H1 (cell line): ENCODE measurements at regions not wholly inside any gene's neighbourhood (a gene's known extent, or its start where the extent isn't known, plus 50 kb on each side); places are given as distances from the start of the nearest gene placed in this dataset.

ENCODE experiments used
- CTCF ChIA-PET: fragments of 300-600 bp; sonication (Branson Sonifier 250); formaldehyde crosslinking; loops from one replicate; lab custom pipeline; 2021; ENCODE audit not compliant: partially characterized antibody; lab: Charles Lee
- POLR2A ChIA-PET: fragments of 300-600 bp; sonication (Branson Sonifier 250); formaldehyde crosslinking; loops from one replicate; lab custom pipeline; 2021; ENCODE audit warnings: inconsistent platforms; ENCODE audit not compliant: partially characterized antibody; lab: Charles Lee
- DNase-seq, 2 experiments: peaks; one replicate each; pipeline versions ENCODE4 v3.0.0 to v3.0.0-alpha.2; 2010 to 2022; ENCODE audit warnings: low spot score in 2 of 2, low read depth in 1 of 2, mixed read lengths in 1 of 2
- FAIRE-seq: peaks from 2 replicates; lab custom pipeline; 2011; peaks lifted over from hg19 to GRCh38; lab: Jason Lieb, UNC
- H2AFZ ChIP-seq: 2 replicates; pipeline ENCODE4 v1.8.1; 2012; ENCODE audit warnings: low read length, inconsistent platforms
- H2AK5ac ChIP-seq: 2 replicates; pipeline ENCODE4 v1.6.1; 2013; ENCODE audit warnings: low read depth, low read length
- H2BK120ac ChIP-seq: replicated peaks from 2 replicates; pipeline ENCODE3; 2013; ENCODE audit warnings: low read depth, low read length, inconsistent platforms
- H2BK12ac ChIP-seq: 2 replicates; pipeline ENCODE4 v1.6.1; 2013; ENCODE audit warnings: low read depth, low read length
- H2BK15ac ChIP-seq: 2 replicates; pipeline ENCODE4 v1.6.1; 2013; ENCODE audit warnings: low read length
- H2BK20ac ChIP-seq: 2 replicates; pipeline ENCODE4 v1.6.1; 2013; ENCODE audit warnings: low read length
- H2BK5ac ChIP-seq: 2 replicates; pipeline ENCODE4 v1.6.1; 2013; ENCODE audit warnings: low read depth, low read length
- H3K14ac ChIP-seq: 2 replicates; pipeline ENCODE4 v1.6.1; 2013; ENCODE audit warnings: inconsistent platforms; ENCODE audit not compliant: insufficient read length
- H3K18ac ChIP-seq: 2 replicates; pipeline ENCODE4 v1.6.1; 2013; ENCODE audit warnings: low read length; ENCODE audit errors: extremely low read depth
- H3K23ac ChIP-seq: 2 replicates; pipeline ENCODE4 v1.6.1; 2013; ENCODE audit warnings: inconsistent platforms; ENCODE audit not compliant: insufficient read length
- H3K23me2 ChIP-seq: 2 replicates; pipeline ENCODE4 v1.6.1; 2013; ENCODE audit warnings: low read depth, low read length
- H3K27ac ChIP-seq: 2 replicates; pipeline ENCODE4 v1.6.1; 2011; ENCODE audit warnings: low read depth, low read length, inconsistent platforms
- H3K27me3 ChIP-seq, 4 experiments: replicated peaks in 1 of 4; 1 replicate in 1 of 4; 2 replicates in 3 of 4; pipeline versions ENCODE4 v1.6.1 to v1.8.1; 2011 to 2013; ENCODE audit warnings: low read length in 3 of 4, mild to moderate bottlenecking in 3 of 4, inconsistent platforms in 2 of 4, mixed read lengths in 2 of 4, moderate library complexity in 1 of 4; ENCODE audit not compliant: control insufficient read depth in 3 of 4, insufficient read depth in 3 of 4; ENCODE audit errors: extremely low read depth in 1 of 4
- H3K36me3 ChIP-seq, 4 experiments: 2 replicates each; pipeline versions ENCODE4 v1.6.1 to v1.8.1; 2011 to 2013; ENCODE audit warnings: mild to moderate bottlenecking in 4 of 4, low read length in 3 of 4, moderate library complexity in 2 of 4, control low read depth in 1 of 4, inconsistent platforms in 1 of 4; ENCODE audit not compliant: insufficient read depth in 4 of 4, control insufficient read depth in 2 of 4
- H3K4ac ChIP-seq: replicated peaks from 2 replicates; pipeline ENCODE3; 2013; ENCODE audit warnings: low read length, low read depth, mixed read lengths, inconsistent platforms; ENCODE audit not compliant: insufficient read length
- H3K4me1 ChIP-seq, 4 experiments: replicated peaks in 1 of 4; 1 replicate in 1 of 4; 2 replicates in 3 of 4; pipeline versions ENCODE4 v1.6.1 to v1.8.1; 2011 to 2013; ENCODE audit warnings: low read length in 3 of 4, inconsistent platforms in 2 of 4, mixed read lengths in 1 of 4; ENCODE audit not compliant: insufficient read depth in 4 of 4, control insufficient read depth in 3 of 4
- H3K4me2 ChIP-seq, 2 experiments: 2 replicates each; pipeline versions ENCODE4 v1.6.1 to v1.8.1; 2011 to 2013; ENCODE audit warnings: low read depth in 2 of 2, low read length in 2 of 2, control low read depth in 1 of 2, inconsistent platforms in 1 of 2, mild to moderate bottlenecking in 1 of 2; ENCODE audit not compliant: insufficient read depth in 1 of 2
- H3K4me3 ChIP-seq, 4 experiments: fragments of 200-600, 300-600 bp in 1 of 4; sonication (generic), shearing (Covaris generic), sonication (Bioruptor Twin) in 1 of 4; 2 replicates each; pipeline versions ENCODE4 v1.5.1 to v1.8.1; 2011 to 2016; ENCODE audit warnings: low read length in 4 of 4, low read depth in 3 of 4, control low read depth in 2 of 4, inconsistent platforms in 2 of 4, mild to moderate bottlenecking in 2 of 4, mixed read lengths in 1 of 4, moderate library complexity in 1 of 4; ENCODE audit not compliant: insufficient read depth in 2 of 4; ENCODE audit errors: extremely low read depth in 1 of 4
- H3K56ac ChIP-seq: replicated peaks from 2 replicates; pipeline ENCODE3; 2013; ENCODE audit warnings: low read depth, mild to moderate bottlenecking, mixed read lengths, low read length, inconsistent platforms; ENCODE audit not compliant: insufficient read length
- H3K79me1 ChIP-seq: 2 replicates; pipeline ENCODE4 v1.6.1; 2013; ENCODE audit warnings: low read depth, low read length, control low read depth
- H3K79me2 ChIP-seq, 2 experiments: 2 replicates each; pipeline versions ENCODE4 v1.6.1 to v1.8.1; 2012 to 2013; ENCODE audit warnings: low read length in 2 of 2, mild to moderate bottlenecking in 2 of 2, inconsistent platforms in 1 of 2; ENCODE audit not compliant: insufficient read depth in 2 of 2, control insufficient read depth in 1 of 2
- H3K9ac ChIP-seq, 4 experiments: replicated peaks in 1 of 4; 1 replicate in 1 of 4; 2 replicates in 3 of 4; pipeline versions ENCODE4 v1.6.1 to v1.8.1; 2011 to 2013; ENCODE audit warnings: low read depth in 3 of 4, low read length in 3 of 4, control low read depth in 2 of 4, mild to moderate bottlenecking in 2 of 4, moderate library complexity in 2 of 4, inconsistent platforms in 1 of 4; ENCODE audit errors: extremely low read depth in 1 of 4
- H3K9me3 ChIP-seq, 2 experiments: 2 replicates each; pipeline versions ENCODE4 v1.6.1 to v1.8.1; 2012 to 2013; ENCODE audit warnings: mild to moderate bottlenecking in 2 of 2, moderate library complexity in 2 of 2, control low read depth in 1 of 2, inconsistent platforms in 1 of 2, low read depth in 1 of 2, low read length in 1 of 2, mixed read lengths in 1 of 2; ENCODE audit not compliant: insufficient read depth in 2 of 2
- H4K20me1 ChIP-seq, 2 experiments: replicated peaks in 1 of 2; 2 replicates each; pipeline versions ENCODE3 to v1.8.1; 2011 to 2013; ENCODE audit warnings: inconsistent platforms in 2 of 2, low read length in 2 of 2, mild to moderate bottlenecking in 1 of 2; ENCODE audit not compliant: insufficient read depth in 2 of 2, control insufficient read depth in 1 of 2
- H4K5ac ChIP-seq: 2 replicates; pipeline ENCODE4 v1.6.1; 2013; ENCODE audit warnings: low read length, low read depth, mixed read lengths, inconsistent platforms; ENCODE audit not compliant: insufficient read length
- H4K8ac ChIP-seq: 2 replicates; pipeline ENCODE4 v1.8.0; 2013; ENCODE audit warnings: mild to moderate bottlenecking, moderate library complexity, low read length, inconsistent platforms; ENCODE audit not compliant: insufficient read depth; ENCODE audit errors: extremely low read depth
- H4K91ac ChIP-seq: replicated peaks from 2 replicates; pipeline ENCODE3; 2013; ENCODE audit warnings: low read length, mixed read lengths, inconsistent platforms; ENCODE audit not compliant: insufficient read length
- BACH1 ChIP-seq: IDR thresholded peaks from 2 replicates; pipeline ENCODE4 v1.6.1; 2012; ENCODE audit warnings: low read length, improper control_type of control experiment
- BCL11A ChIP-seq, 2 experiments: IDR thresholded peaks; one replicate each; pipeline ENCODE4 v1.6.1; 2011; ENCODE audit warnings: low read depth in 2 of 2, low read length in 2 of 2, mild to moderate bottlenecking in 2 of 2
- CBX5 ChIP-seq: fragments of 300-800, 300-1000 bp; sonication (generic); IDR thresholded peaks from 2 replicates; pipeline ENCODE4 v1.7.1; 2016; ENCODE audit warnings: antibody characterized with exemption, low read length, low read depth
- EZH2 ChIP-seq: fragments of 200-600 bp; sonication (generic); IDR thresholded peaks from 2 replicates; pipeline ENCODE4 v1.7.1; 2012; ENCODE audit warnings: low read depth, mild to moderate bottlenecking, moderate library complexity, low read length, inconsistent platforms; ENCODE audit not compliant: severe bottlenecking
- KDM1A ChIP-seq: fragments of 200-600, 300-600 bp; sonication (generic); IDR thresholded peaks from 2 replicates; pipeline ENCODE4 v1.7.1; 2016; ENCODE audit warnings: mild to moderate bottlenecking, low read length, borderline replicate concordance
- KDM5A ChIP-seq: fragments of 200-600 bp; IDR thresholded peaks from 2 replicates; pipeline ENCODE4 v1.7.1; 2012; ENCODE audit warnings: mild to moderate bottlenecking, low read length, inconsistent platforms, mixed read lengths
- POLR2AphosphoS5 ChIP-seq: IDR thresholded peaks from 2 replicates; pipeline ENCODE4 v1.6.1; 2011; ENCODE audit warnings: low read depth, low read length
- RAD21 ChIP-seq, 2 experiments: IDR thresholded peaks in 1 of 2; conservative IDR thresholded peaks in 1 of 2; 2 replicates each; pipeline ENCODE4 v1.6.1; 2011; ENCODE audit warnings: low read depth in 2 of 2, low read length in 2 of 2, improper control_type of control experiment in 1 of 2, inconsistent platforms in 1 of 2, mild to moderate bottlenecking in 1 of 2, moderate library complexity in 1 of 2
- SP4 ChIP-seq: IDR thresholded peaks from 2 replicates; pipeline ENCODE4 v1.6.1; 2012; ENCODE audit warnings: low read length, inconsistent platforms
- TAF1 ChIP-seq: IDR thresholded peaks from 2 replicates; pipeline ENCODE4 v1.6.1; 2011; ENCODE audit warnings: mild to moderate bottlenecking, low read depth, low read length
- USF2 ChIP-seq: IDR thresholded peaks from 2 replicates; pipeline ENCODE4 v1.6.1; 2011; ENCODE audit warnings: low read length, improper control_type of control experiment
- WGBS, 2 experiments: shearing (Covaris generic) in 1 of 2; methylation state at CpG; one replicate each; pipeline versions ENCODE4 v1.1.6 to v1.1.7; 2013 to 2015; ENCODE audit warnings: low lambda C conversion rate in 2 of 2, mixed read lengths in 2 of 2, inconsistent platforms in 1 of 2, low coverage in 1 of 2, missing lambda C conversion rate in 1 of 2; ENCODE audit not compliant: insufficient replicate concordance in 2 of 2, insufficient coverage in 1 of 2, insufficient read length in 1 of 2; ENCODE audit errors: extremely low coverage in 1 of 2, missing lambda C conversion rate in 1 of 2; 5-methylcytosine and 5-hydroxymethylcytosine counted together
- TF ChIP-seq, protein P1 (sequence below): IDR thresholded peaks from 2 replicates; pipeline ENCODE4 v1.6.1; 2011; ENCODE audit warnings: low read depth, mild to moderate bottlenecking, low read length; ENCODE audit not compliant: insufficient read depth

GRCh38 chr14:61891810-61892209 is 129.6 kb downstream of the SNAPC1 start:
- WGBS, 2 experiments, result 66 to 100% methylated on average over 2 to 4 of the region's 4 CpGs
- no peak overlapping the region for H2AFZ ChIP-seq
- no peak overlapping the region for H3K4ac ChIP-seq
- H2BK15ac ChIP-seq, result no peak overlapping the region
- FAIRE-seq, result no peak
- H4K20me1 ChIP-seq, result no peaks in the 10 kb centered on the region
- no peak overlapping the region for H3K27ac ChIP-seq
- H2BK20ac ChIP-seq, result 0 out of 2 replicates have a peak overlapping the region, but pooled peaks have one; percentile 7
- no peak overlapping the region for H2BK5ac ChIP-seq
- no peak overlapping the region for H3K18ac ChIP-seq
- no peaks in the 10 kb centered on the region for H3K79me1 ChIP-seq
- H4K91ac ChIP-seq, result no peak overlapping the region
- no peak overlapping the region for H2AK5ac ChIP-seq
- no peak for DNase-seq
- H3K14ac ChIP-seq, result no peak overlapping the region
- H3K9me3 ChIP-seq, result no peaks in the 10 kb centered on the region
- H3K4me3 ChIP-seq, result no peak overlapping the region
- H3K56ac ChIP-seq, result no peak overlapping the region
- no peak overlapping the region for H3K4me2 ChIP-seq
- H3K27me3 ChIP-seq, result no peaks in the 10 kb centered on the region
- peak overlapping the region; percentile 77; the same call in 1 of the 2 replicates for H2BK12ac ChIP-seq
- no peaks in the 10 kb centered on the region for H3K36me3 ChIP-seq
- no peak overlapping the region for H4K5ac ChIP-seq
- H2BK120ac ChIP-seq, result no peak overlapping the region
- no peak overlapping the region for H3K23ac ChIP-seq
- no peaks in the 10 kb centered on the region for H3K79me2 ChIP-seq
- no peak overlapping the region for H3K9ac ChIP-seq
- POLR2A ChIA-PET, result no interaction called here
- CTCF ChIA-PET, result interaction anchor here (0.6 to 1.1 kb wide), 3 partner anchors 39 to 305 kb away, joined by 3 read pairs; no protein-coding TSS in a partner anchor
- H3K23me2 ChIP-seq, result no peaks in the 10 kb centered on the region
- H4K8ac ChIP-seq, result no peak overlapping the region
- H3K4me1 ChIP-seq, result 0 out of 7 replicates have a peak, but pooled peaks cover 0 to 11% (median 0%) of the 10 kb centered on the region in 4 experiments
- no peak for TF ChIP-seq SP4
- TF ChIP-seq KDM5A, result no peak
- no peak for TF ChIP-seq BACH1
- no peak for TF ChIP-seq EZH2
- no peak for TF ChIP-seq BCL11A (IDR thresholded peaks at IDR 0.05; ENCODE audit: low read depth in 2 of 2, low read length in 2 of 2)
- no peak for TF ChIP-seq USF2
- no peak for TF ChIP-seq KDM1A
- no peak for TF ChIP-seq RAD21 (IDR thresholded peaks at IDR 0.05 in 1 of 2, conservative IDR thresholded peaks at IDR 0.05 in 1 of 2; ENCODE audit: low read depth in 2 of 2, low read length in 2 of 2)
- TF ChIP-seq TAF1, result no peak
- TF ChIP-seq POLR2AphosphoS5, result no peak
- TF ChIP-seq, protein P1, sequence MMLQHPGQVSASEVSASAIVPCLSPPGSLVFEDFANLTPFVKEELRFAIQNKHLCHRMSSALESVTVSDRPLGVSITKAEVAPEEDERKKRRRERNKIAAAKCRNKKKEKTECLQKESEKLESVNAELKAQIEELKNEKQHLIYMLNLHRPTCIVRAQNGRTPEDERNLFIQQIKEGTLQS, result no peak
- no peak for TF ChIP-seq CBX5
